ENCODE measurements at regions not wholly inside any gene's neighbourhood (a gene's known extent, or its start where the extent isn't known, plus 50 kb on each side); places are given as distances from the start of the nearest gene placed in this dataset.

DNA sequence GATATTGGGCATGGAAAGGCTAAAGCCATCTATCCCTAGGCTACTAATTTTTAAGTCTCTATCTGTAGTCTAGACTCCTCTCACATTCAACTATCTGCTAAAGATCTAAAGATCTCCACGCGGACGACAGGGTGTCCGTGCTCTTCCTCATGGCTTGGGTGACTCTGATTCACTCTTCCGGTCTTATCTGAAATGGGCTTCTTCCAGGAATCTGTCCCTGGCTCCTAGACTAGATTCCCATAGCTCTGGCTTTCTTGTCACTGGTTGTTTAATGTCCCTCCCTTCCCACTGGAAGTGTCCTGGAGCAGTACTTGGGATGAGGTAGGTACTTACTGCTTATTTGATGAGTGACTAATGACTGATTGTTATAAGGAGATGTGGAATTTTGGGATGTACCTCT, 62.0 kb upstream of the PODXL start:
- TF ChIP-seq CTCF (IDR thresholded peaks at IDR 0.05; ENCODE audit: low read depth, low read length) (no peak), EZH2phosphoT487 (IDR thresholded peaks at IDR 0.05; ENCODE audit: low read depth) (no peak)

All from OCI-LY3 (cell line).